ENCODE measurements at regions not wholly inside any gene's neighbourhood (a gene's known extent, or its start where the extent isn't known, plus 50 kb on each side); places are given as distances from the start of the nearest gene placed in this dataset.

- H3K4me1 ChIP-seq (ENCODE audit: insufficient read depth, low read length, poor library complexity, severe bottlenecking), result no peaks in the 10 kb centered on the region
- H3K4me3 ChIP-seq (ENCODE audit: low read depth, low read length, poor library complexity, severe bottlenecking), result no peak overlapping the region
- CTCF ChIA-PET (ENCODE audit: unreplicated experiment), result no interaction called here
- no peaks in the 10 kb centered on the region for H4K20me1 ChIP-seq (ENCODE audit: insufficient read depth, low read length)
- no peak for DNase-seq (ENCODE audit: low spot score)
- POLR2A ChIA-PET, result no interaction called here
- no TSS peak for BruUV-seq (replicated peaks)
- H3K36me3 ChIP-seq (ENCODE audit: insufficient read depth, low read length), result no peaks in the 10 kb centered on the region
- H3K9me3 ChIP-seq (ENCODE audit: low read length), result no peaks in the 10 kb centered on the region
- H3K27ac ChIP-seq (ENCODE audit: low read depth, low read length, poor library complexity, severe bottlenecking), result no peak overlapping the region
- H3K79me2 ChIP-seq (ENCODE audit: insufficient read depth, low read depth, low read length), result no peaks in the 10 kb centered on the region
- no peak overlapping the region for H3K4me2 ChIP-seq (ENCODE audit: low read length)
- no peaks in the 10 kb centered on the region for H3K9me2 ChIP-seq (ENCODE audit: insufficient read depth, low read length)
- no peak overlapping the region for H2AFZ ChIP-seq (ENCODE audit: low read length)
- intact Hi-C loops (cut with micrococcal nuclease; ENCODE audit: unreplicated experiment), result no loop called here
- no peak for TF ChIP-seq EZH2phosphoT487 (IDR thresholded peaks at IDR 0.05; ENCODE audit: borderline replicate concordance, low read depth, low read length)
- TF ChIP-seq CTCF (conservative IDR thresholded peaks at IDR 0.05; ENCODE audit: low read length), result no peak
These were observed 199.5 kb upstream of the CLINT1 start for GRCh38 chr5:158058208-158059120.

DNA sequence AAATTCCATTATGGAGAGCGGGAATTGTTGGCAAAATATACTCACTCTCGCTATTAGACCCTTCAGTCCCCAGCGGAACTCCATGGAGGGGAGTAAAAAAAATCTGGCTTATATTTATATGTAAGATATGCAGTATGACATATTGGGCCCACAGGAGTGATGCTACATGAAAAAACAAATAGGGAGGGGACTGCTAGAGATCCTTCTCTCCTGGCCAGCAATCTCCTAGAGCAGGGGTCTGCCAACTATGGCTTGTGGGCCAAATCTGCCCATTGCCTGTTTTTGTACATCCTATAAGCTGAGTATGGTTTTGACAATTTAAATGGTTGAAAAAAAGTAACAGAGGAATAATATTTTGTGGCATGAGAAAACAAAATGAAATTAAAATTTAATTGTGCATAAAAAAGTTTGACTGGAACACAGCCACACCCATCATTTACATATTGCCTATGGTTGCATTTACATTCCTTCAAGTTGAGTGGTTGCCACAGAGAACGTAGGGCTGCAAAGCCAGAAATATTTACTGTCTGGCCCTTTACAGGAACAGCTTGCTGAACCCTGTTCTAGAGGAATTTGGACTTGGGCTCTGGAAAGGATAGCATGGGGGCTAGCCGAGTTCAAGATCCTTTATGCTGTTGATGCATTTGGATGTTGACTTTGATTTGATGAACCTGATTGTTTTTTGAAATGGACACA, 197.3 kb upstream of the CLINT1 start:
- Histone ChIP-seq H4K20me1 (ENCODE audit: insufficient read depth, low read length) (no peaks in the 10 kb centered on the region), H3K36me3 (ENCODE audit: insufficient read depth, low read length) (no peaks in the 10 kb centered on the region), H3K4me3 (ENCODE audit: low read depth, low read length, poor library complexity, severe bottlenecking) (no peak overlapping the region), H3K79me2 (ENCODE audit: insufficient read depth, low read depth, low read length) (no peaks in the 10 kb centered on the region), H3K9me2 (ENCODE audit: insufficient read depth, low read length) (no peaks in the 10 kb centered on the region), H3K9me3 (ENCODE audit: low read length) (no peaks in the 10 kb centered on the region), H3K27ac (ENCODE audit: low read depth, low read length, poor library complexity, severe bottlenecking) (no peak overlapping the region), H3K4me1 (ENCODE audit: insufficient read depth, low read length, poor library complexity, severe bottlenecking) (no peaks in the 10 kb centered on the region), H2AFZ (ENCODE audit: low read length) (no peak overlapping the region), H3K4me2 (ENCODE audit: low read length) (no peak overlapping the region)
- CTCF ChIA-PET (ENCODE audit: unreplicated experiment), result no interaction called here
- intact Hi-C loops (cut with micrococcal nuclease; ENCODE audit: unreplicated experiment), result no loop called here
- no peak for DNase-seq (ENCODE audit: low spot score)
- POLR2A ChIA-PET, result interaction anchor here (0.6 kb wide), 1 partner anchor 118 kb away, joined by 9 read pairs; no protein-coding TSS in a partner anchor
- no peak for TF ChIP-seq EZH2phosphoT487 (IDR thresholded peaks at IDR 0.05; ENCODE audit: borderline replicate concordance, low read depth, low read length)
- BruUV-seq (replicated peaks), result no TSS peak

DNA sequence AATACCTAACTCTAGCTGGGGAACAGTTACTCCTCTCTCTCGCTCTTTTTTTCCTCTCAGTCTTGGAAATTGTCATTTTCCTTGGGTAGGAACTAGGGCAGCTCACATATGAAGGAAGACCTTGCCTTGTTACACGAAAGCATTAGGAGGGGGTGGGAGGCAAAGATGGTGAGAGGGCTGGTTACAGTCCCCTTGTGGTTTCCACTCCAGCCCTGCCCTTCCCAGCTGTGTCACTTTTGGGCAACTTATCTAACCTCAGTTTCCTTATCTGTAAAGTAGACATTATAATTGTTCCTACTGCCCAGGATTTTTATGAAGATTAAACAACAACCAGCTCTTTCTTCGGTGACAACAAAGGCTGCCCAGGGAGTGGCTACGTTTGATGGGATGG, 196.2 kb upstream of the CLINT1 start:
- BruUV-seq (replicated peaks), result no TSS peak

More for the DNA sequence above, 196.2 kb upstream of the CLINT1 start:
- Histone ChIP-seq H3K27ac (ENCODE audit: low read depth, low read length, poor library complexity, severe bottlenecking) (no peak overlapping the region), H3K79me2 (ENCODE audit: insufficient read depth, low read depth, low read length) (no peaks in the 10 kb centered on the region), H3K9me2 (ENCODE audit: insufficient read depth, low read length) (no peaks in the 10 kb centered on the region), H3K4me2 (ENCODE audit: low read length) (no peak overlapping the region), H3K36me3 (ENCODE audit: insufficient read depth, low read length) (no peaks in the 10 kb centered on the region), H3K4me3 (ENCODE audit: low read depth, low read length, poor library complexity, severe bottlenecking) (no peak overlapping the region), H2AFZ (ENCODE audit: low read length) (no peak overlapping the region), H3K9me3 (ENCODE audit: low read length) (no peaks in the 10 kb centered on the region), H3K4me1 (ENCODE audit: insufficient read depth, low read length, poor library complexity, severe bottlenecking) (no peaks in the 10 kb centered on the region), H4K20me1 (ENCODE audit: insufficient read depth, low read length) (no peaks in the 10 kb centered on the region)
- CTCF ChIA-PET (ENCODE audit: unreplicated experiment), result no interaction called here
- TF ChIP-seq CTCF (conservative IDR thresholded peaks at IDR 0.05; ENCODE audit: low read length) (no peak), EZH2phosphoT487 (IDR thresholded peaks at IDR 0.05; ENCODE audit: borderline replicate concordance, low read depth, low read length) (no peak)
- POLR2A ChIA-PET, result interaction anchor here (0.8 kb wide), 1 partner anchor 52 kb away, joined by 3 read pairs; no protein-coding TSS in a partner anchor
- no peak for DNase-seq (ENCODE audit: low spot score)
- intact Hi-C loops (cut with micrococcal nuclease; ENCODE audit: unreplicated experiment), result no loop called here
